ENCODE measurements at regions not wholly inside any gene's neighbourhood (a gene's known extent, or its start where the extent isn't known, plus 50 kb on each side); places are given as distances from the start of the nearest gene placed in this dataset.
"Not testable (repeated sequence)": the region's sequence is repeated elsewhere in the genome, so short reads cannot be mapped to it uniquely, and the experiment has no call there.

DNA sequence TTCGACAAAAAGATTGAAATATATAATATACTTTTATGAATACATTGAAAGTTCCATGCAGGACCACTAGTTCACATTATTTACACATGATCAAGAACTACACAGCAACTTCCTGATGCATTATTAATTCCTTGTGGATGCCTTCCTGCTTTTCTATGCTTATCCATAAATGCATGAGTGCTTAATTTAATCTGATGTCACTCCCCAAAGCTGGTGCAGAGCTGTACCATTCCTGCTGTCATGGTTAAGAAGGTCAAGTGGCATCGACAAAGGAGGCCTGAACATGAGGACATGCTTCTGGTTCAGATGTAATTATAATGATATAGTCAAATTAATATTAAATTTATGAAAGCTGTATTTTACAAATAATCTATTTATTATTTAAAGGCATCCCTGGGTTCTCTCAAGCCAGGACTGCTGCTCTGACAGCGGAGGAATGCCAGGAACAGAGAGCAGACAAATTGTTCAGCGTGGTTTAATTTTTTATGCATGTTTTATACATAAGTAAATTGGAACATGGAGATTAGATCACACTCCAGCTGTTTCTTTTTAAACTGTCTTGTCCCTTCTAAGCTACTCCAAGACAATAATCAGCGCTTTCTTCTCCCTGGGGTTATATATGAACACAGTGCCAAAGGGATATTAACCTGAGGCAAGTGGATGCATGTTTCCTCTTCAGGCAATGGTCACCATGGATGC is 307.3 kb upstream of the CNTNAP5 start:
- no peak for DNase-seq (ENCODE audit: low read depth)

DNA sequence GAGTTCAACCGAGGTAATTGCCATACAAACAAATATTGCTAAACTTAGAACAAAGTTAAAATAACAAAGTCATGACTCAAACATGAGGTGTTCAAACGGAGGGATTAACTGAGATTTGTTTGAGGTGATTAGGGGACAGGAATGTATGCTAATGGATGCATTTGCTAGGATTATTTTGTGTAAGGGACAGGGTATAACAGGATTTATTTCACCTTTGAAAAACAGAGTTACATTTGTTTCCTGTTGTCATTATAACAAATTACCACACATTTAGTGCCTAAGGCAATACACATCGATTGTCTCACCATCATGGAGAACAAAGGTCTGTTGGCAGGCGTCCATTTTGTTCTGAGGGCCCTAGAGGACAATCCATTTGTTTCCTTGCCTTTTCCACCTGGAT is 304.3 kb upstream of the CNTNAP5 start:
- DNase-seq (ENCODE audit: low read depth) = no peak

DNA sequence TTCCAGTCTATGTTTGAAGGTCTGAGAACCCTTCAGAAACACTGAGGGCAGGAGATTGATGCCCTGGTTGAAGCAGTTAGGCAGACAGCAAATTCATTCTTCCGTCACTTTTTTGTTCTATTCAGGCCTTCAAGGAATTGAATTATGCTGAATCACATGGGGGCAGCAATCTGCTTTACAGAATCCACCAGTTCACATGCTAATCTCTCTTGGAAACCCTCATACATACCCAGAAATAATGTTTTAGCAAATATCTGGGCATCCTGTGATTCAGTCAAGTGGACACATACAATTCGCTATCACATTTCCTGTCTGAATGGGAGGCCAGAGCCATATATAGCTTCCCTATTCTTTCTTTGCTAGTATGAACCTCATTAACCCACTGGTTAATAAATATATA is 301.4 kb upstream of the CNTNAP5 start:
- no peak for DNase-seq (ENCODE audit: low read depth)

DNA sequence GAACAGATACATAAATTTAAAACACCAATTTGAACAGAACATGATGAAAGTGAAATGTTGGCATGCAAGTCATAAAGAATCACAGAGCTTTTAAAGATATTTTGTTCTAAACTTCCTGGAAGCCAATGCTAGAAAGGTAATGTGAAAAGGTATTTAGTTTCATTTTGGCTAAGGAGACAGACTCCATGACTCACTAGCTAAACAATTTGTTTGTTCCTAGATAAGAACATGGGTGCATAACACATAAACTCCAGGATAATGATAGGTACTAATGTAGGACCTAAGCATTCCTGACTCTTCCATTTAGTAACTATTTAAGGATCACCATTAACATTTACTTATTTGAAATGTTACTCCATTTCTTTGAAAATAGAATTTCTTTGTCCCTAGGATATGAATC is 292.5 kb upstream of the CNTNAP5 start:
- DNase-seq (ENCODE audit: low read depth) = no peak

DNA sequence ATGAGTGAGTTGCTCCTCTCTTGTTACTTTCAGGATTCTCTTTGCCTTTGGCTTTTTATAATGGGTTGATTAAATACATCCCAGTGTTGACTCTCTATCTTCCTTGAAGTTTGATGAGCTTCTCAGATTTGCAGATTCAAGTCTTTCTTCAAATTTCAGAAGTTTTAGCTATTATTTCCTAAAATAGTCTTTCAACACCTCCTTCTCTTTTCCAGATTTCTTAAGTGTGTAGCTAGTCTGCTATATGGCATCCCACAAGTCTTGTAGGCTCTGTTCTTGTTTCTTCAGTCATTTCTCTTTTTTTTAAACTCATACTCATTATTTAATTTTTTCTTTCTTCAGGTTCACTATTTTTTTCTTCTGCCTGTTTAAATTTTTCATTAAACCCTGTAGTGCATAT is 287.7 kb upstream of the CNTNAP5 start:
- no peak for DNase-seq (ENCODE audit: low read depth)

DNA sequence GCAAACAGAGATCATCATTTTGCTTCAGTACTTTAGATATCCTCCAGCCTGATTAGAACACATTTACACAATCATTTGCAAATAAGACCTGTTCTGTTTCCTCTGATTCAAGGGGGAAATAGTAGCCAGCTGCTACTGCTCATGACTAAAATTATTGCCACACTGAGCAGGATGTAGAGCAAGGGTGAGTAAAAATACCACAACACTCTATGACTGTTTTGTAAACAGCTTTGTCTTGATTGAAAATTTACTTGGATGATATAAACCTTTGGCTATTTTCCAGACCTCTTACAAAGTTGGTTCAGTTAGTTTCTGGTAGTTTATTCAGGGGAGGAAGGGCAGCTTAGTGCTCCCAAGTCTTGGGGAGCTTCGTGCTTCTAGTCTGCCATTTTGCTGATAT is 286.4 kb upstream of the CNTNAP5 start:
- no peak for DNase-seq (ENCODE audit: low read depth)

GRCh38 chr2:123746006-123746405 is 279.1 kb upstream of the CNTNAP5 start:
- no peak for DNase-seq (ENCODE audit: low read depth)

- no peak for DNase-seq (ENCODE audit: low read depth)
Measured at GRCh38 chr2:123747326-123747725, 277.8 kb upstream of the CNTNAP5 start.

GRCh38 chr2:123762221-123762620 is 262.9 kb upstream of the CNTNAP5 start:
- DNase-seq (ENCODE audit: low read depth) = no peak

DNA sequence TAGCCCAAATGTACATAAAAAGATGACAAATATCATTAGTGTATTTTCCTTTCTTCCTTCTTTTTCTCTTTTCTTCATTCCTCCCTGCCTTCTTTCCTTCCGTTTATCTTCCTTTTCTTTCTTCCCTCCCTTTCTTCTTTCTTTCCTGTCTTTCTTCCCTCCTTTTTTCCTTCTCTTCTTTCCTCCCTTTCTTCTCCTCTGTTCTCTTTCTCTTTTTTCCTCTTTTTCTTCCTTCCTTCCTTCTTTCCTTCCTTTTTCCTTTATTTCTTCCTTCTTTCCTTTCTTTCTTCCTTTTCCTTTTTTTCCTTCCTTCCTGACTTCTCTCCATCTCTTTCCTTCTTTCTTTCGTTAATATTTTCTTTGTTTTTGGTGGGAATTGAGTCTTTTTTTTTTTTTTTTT is 256.9 kb upstream of the CNTNAP5 start:
- DNase-seq (ENCODE audit: low read depth) = no peak

DNA sequence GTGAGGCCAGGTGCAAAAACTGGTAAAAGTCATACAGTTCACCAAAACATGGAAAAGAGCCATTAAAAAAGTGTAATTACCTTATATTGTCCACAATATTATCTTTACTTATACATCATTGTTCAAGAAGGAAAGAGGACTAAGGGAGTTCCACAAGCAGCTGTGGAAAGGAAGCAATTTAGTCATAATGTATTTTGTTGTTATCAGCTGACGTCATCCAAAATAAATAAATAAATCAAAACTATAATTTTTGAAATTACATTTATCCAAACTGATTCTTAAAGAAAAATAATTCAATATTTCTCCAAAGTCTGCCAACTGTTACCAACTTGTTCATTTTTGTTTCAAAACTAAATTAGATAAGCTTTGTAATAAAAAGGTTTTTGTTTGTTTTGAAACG is 256.1 kb upstream of the CNTNAP5 start:
- DNase-seq (ENCODE audit: low read depth) = no peak

- DNase-seq (ENCODE audit: low read depth) = no peak
Measured at GRCh38 chr2:123770996-123771720, 253.9 kb upstream of the CNTNAP5 start.

GRCh38 chr2:123771928-123772632 is 253.0 kb upstream of the CNTNAP5 start:
- DNase-seq (ENCODE audit: low read depth) = no peak

GRCh38 chr2:123777116-123777515 is 248.0 kb upstream of the CNTNAP5 start:
- DNase-seq (ENCODE audit: low read depth) = no peak

DNA sequence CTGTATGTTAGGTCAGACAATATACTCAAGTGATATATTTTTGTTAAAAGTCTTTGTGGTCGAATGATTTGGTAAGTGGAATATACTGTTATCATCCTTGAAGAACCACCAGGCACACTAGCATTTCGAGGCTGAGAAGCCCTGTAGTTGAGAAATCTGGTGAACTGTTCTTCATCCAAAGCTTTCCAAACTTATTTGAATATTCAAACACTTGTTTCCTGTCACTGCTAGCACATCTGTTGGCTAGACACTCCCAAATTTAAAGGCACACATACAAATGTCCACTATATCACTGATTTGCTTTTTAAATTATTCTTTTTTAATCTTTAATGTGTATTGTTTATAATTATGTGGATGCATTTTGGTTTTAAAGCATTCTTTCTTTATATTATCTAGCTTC is 241.9 kb upstream of the CNTNAP5 start:
- no peak for DNase-seq (ENCODE audit: low read depth)

GRCh38 chr2:123785332-123785731 is 239.8 kb upstream of the CNTNAP5 start:
- DNase-seq (ENCODE audit: low read depth) = no peak

- no peak for DNase-seq (ENCODE audit: low read depth)
Measured at GRCh38 chr2:123791207-123791606, 233.9 kb upstream of the CNTNAP5 start.

DNA sequence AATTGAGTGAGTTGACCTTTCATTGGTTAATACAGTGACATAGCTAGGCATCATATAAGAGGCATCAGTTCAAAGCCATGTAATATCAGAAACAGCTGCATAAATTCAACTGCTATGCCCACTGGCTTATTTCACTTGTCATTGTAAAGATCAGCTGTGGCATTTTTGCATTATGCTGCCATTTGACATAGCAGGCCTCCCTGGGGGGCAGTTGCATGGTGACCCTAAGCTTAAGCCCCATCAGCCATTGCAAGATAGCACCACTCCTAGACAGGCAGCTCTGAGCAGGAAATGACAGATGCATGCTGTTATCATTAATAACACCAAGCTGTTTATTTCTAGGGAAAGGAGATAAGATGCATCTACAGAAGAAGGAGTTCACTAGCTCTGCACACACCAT is 233.4 kb upstream of the CNTNAP5 start:
- DNase-seq (ENCODE audit: low read depth) = no peak

DNA sequence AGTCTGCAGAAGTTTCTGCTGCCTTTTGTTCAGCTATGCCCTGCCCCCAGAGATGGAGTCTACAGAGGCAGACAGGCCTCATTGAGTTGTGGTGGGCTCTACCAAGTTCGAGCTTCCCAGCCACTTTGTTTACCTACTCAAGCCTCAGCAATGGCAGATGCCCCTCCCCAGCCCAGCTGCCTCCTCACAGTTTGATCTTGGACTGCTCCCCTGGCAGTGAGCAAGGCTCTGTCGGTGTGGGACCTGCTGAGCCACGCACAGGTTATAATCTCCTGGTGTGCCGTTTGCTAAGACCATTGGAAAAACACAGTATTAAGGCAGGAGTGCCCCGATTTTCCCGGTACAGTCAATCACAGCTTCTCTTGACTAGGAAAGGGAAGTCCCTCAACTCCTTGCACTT is 221.0 kb upstream of the CNTNAP5 start:
- not testable (repeated sequence) for DNase-seq (ENCODE audit: low read depth)

GRCh38 chr2:123805746-123806145 is 219.3 kb upstream of the CNTNAP5 start:
- not testable (repeated sequence) for DNase-seq (ENCODE audit: low read depth)

DNA sequence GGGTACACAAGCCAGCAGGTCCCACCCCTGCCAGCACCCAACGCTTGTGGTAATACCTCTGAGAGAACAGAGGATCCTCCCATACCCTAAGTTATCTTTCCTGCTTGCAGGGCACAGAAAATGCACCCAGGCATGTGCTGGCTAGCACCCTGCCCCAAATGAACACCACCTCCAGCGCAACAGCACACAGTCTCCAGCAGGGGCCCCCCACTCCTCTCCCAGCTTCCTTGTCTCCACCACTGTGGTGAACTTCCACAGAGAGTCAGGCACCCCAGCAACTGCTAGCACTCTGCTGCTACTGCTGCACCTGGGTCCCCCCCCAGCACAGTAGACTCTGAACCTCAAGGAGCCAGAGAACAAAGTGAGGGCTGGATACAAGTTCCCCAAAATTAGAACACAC is 216.8 kb upstream of the CNTNAP5 start:
- no peak for DNase-seq (ENCODE audit: low read depth)

GRCh38 chr2:123811846-123812245 is 213.2 kb upstream of the CNTNAP5 start:
- no peak for DNase-seq (ENCODE audit: low read depth)

GRCh38 chr2:123816203-123816602 is 208.9 kb upstream of the CNTNAP5 start:
- DNase-seq (ENCODE audit: low read depth) = no peak

Measured in amniotic epithelial cell (primary cell).